ENCODE measurements at regions not wholly inside any gene's neighbourhood (a gene's known extent, or its start where the extent isn't known, plus 50 kb on each side); places are given as distances from the start of the nearest gene placed in this dataset.

DNA sequence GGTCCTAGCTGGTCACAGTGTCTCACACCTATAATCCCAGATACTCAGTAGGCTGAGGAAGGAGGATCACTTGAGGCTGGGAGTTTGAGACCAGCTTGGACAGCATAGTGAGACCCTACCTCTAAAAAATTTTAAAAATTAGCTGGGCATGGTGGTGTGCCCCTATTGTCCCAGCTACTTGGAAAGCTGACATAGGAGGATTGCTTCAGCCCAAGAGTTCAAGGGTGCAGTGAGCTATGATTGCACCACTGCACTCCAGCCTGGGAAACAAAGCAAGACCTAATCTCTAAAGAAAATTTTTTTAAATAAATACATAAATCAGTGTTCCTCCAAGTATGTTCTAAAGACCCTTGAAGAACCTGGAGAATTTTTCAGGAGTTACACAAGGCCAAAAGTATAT lies 50.6 kb upstream of the GNAO1 start:
- no peaks in the 10 kb centered on the region for H3K27me3 ChIP-seq
- no peak for TF ChIP-seq CTCF (IDR thresholded peaks at IDR 0.05)
- H3K4me1 ChIP-seq = no peaks in the 10 kb centered on the region
- H3K27ac ChIP-seq = no peak overlapping the region
- DNase-seq = no peak
- no peaks in the 10 kb centered on the region for H3K36me3 ChIP-seq
- intact Hi-C loops (cut with DNase I) = no loop called here
- H3K9ac ChIP-seq (ENCODE audit: low read depth in 2 of 2, low read length in 2 of 2) = no peak overlapping the region
- no peak overlapping the region for H3K4me3 ChIP-seq
- H3K9me3 ChIP-seq = no peaks in the 10 kb centered on the region

GRCh38 chr16:56137269-56137668 lies 54.0 kb upstream of the GNAO1 start:
- H3K36me3 ChIP-seq = no peaks in the 10 kb centered on the region
- no peak for DNase-seq
- H3K27ac ChIP-seq = no peak overlapping the region
- intact Hi-C loops (cut with DNase I) = no loop called here
- H3K4me1 ChIP-seq = no peaks in the 10 kb centered on the region
- no peak for TF ChIP-seq CTCF (IDR thresholded peaks at IDR 0.05)
- no peaks in the 10 kb centered on the region for H3K9me3 ChIP-seq
- H3K9ac ChIP-seq (ENCODE audit: low read depth in 2 of 2, low read length in 2 of 2) = no peak overlapping the region
- no peak overlapping the region for H3K4me3 ChIP-seq
- H3K27me3 ChIP-seq = no peaks in the 10 kb centered on the region

DNA sequence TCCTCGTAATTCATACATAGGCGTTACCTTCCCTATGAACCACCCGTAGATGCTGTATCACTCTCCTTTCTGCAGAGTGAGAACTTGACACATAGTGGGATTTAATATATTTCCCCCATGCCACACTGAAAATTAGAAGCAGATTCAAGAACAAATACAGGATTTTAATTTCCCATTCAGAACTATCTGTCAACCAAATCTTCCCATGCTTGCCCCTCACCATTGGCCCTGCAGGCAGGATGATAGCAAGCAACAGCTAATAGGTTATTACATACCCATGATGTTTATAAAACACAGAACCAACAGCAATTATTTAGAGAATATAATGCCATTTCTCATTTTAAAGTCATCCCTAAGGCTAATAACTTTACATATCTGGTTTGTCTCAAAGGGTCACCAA lies 55.0 kb upstream of the GNAO1 start:
- no peaks in the 10 kb centered on the region for H3K4me1 ChIP-seq
- intact Hi-C loops (cut with DNase I) = no loop called here
- H3K36me3 ChIP-seq = no peaks in the 10 kb centered on the region
- no peaks in the 10 kb centered on the region for H3K27me3 ChIP-seq
- no peak for DNase-seq
- no peak overlapping the region for H3K9ac ChIP-seq (ENCODE audit: low read depth in 2 of 2, low read length in 2 of 2)
- H3K9me3 ChIP-seq = no peaks in the 10 kb centered on the region
- H3K4me3 ChIP-seq = no peak overlapping the region
- no peak overlapping the region for H3K27ac ChIP-seq
- TF ChIP-seq CTCF (IDR thresholded peaks at IDR 0.05) = no peak

GRCh38 chr16:56134790-56135189 lies 56.5 kb upstream of the GNAO1 start:
- Histone ChIP-seq H3K9ac (ENCODE audit: low read depth in 2 of 2, low read length in 2 of 2) (no peak overlapping the region), H3K36me3 (no peaks in the 10 kb centered on the region), H3K27ac (no peak overlapping the region), H3K4me1 (no peaks in the 10 kb centered on the region), H3K9me3 (no peaks in the 10 kb centered on the region), H3K4me3 (no peak overlapping the region), H3K27me3 (no peaks in the 10 kb centered on the region)
- TF ChIP-seq CTCF (IDR thresholded peaks at IDR 0.05) = no peak
- intact Hi-C loops (cut with DNase I) = no loop called here
- no peak for DNase-seq

GRCh38 chr16:56125922-56126321 lies 65.4 kb upstream of the GNAO1 start:
- H3K4me3 ChIP-seq = no peak overlapping the region
- no peak for TF ChIP-seq CTCF (IDR thresholded peaks at IDR 0.05)
- no peaks in the 10 kb centered on the region for H3K36me3 ChIP-seq
- H3K27ac ChIP-seq = no peak overlapping the region
- no peaks in the 10 kb centered on the region for H3K9me3 ChIP-seq
- H3K9ac ChIP-seq (ENCODE audit: low read depth in 2 of 2, low read length in 2 of 2) = no peak overlapping the region
- no peaks in the 10 kb centered on the region for H3K27me3 ChIP-seq
- DNase-seq = no peak
- H3K4me1 ChIP-seq = no peaks in the 10 kb centered on the region
- intact Hi-C loops (cut with DNase I) = no loop called here

- Histone ChIP-seq H3K27me3 (no peaks in the 10 kb centered on the region), H3K4me1 (no peaks in the 10 kb centered on the region), H3K36me3 (no peaks in the 10 kb centered on the region), H3K4me3 (no peak overlapping the region), H3K9ac (ENCODE audit: low read depth in 2 of 2, low read length in 2 of 2) (no peak overlapping the region), H3K9me3 (no peaks in the 10 kb centered on the region), H3K27ac (no peak overlapping the region)
- DNase-seq = no peak
- intact Hi-C loops (cut with DNase I) = no loop called here
- TF ChIP-seq CTCF (IDR thresholded peaks at IDR 0.05) = no peak
Observed at GRCh38 chr16:56122251-56122650, 69.0 kb upstream of the GNAO1 start.

Measured in colonic mucosa (tissue), 4 donors.